ENCODE measurements at regions not wholly inside any gene's neighbourhood (a gene's known extent, or its start where the extent isn't known, plus 50 kb on each side); places are given as distances from the start of the nearest gene placed in this dataset.

DNA sequence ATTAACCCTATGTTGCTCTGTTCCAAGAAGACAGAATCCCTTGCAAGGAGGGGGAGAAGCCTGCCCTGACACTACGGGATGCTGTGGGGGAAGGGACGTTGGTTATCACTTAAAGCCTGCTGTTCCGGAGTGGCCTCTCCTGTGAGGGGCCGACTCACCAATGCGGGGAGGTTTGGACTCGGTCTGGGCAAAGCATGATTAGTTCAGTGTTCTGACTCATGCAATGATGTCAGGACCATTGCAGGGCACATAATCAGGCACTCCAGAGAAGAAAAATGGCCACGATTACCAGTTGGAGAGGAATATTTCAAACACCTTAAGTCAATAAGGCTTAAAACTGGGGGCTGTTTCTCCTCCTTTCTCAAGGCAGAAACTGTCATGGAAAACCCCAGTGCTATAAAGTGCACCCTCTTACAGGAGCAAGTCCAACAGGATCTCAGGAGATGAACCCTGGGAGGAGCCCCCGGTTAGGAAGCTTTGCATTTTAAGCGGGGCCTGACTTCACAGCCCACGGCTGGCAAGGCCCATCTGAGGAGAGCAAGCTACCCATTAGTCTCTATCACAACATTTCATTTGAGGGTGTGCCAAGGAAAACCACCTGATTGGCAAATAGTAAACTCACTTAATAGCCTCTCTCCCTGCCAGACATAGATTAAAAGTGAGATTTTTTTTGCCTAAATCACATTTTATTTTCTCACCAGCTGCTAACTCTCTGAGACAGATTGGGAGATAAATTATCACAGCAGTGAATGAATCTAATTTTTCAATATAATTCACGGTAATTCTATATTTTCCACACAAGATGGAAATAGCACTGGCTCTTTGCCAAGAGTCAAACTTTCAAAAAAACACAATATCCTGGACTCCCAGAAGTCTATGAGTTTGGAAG, 202.5 kb downstream of the C1orf94 start:
- no peak for TF ChIP-seq POLR2A (IDR thresholded peaks at IDR 0.05; ENCODE audit: low read depth, low read length)
- TF ChIP-seq TAF1 (IDR thresholded peaks at IDR 0.05; ENCODE audit: low read depth, low read length): no peak
- TF ChIP-seq POLR2AphosphoS5 (IDR thresholded peaks at IDR 0.05; ENCODE audit: low read depth, low read length): no peak

Measured in GM12891 (cell line).